Natural killer cell treated with Interleukin-12 subunit alpha and Interleukin-12 subunit beta and Interleukin-15 and Interleukin-18, amount 100 ng/mL, for 72 hours (primary cell): ENCODE measurements at regions not wholly inside any gene's neighbourhood (a gene's known extent, or its start where the extent isn't known, plus 50 kb on each side); places are given as distances from the start of the nearest gene placed in this dataset.

Source experiments
- ATAC-seq, 2 donors: fragments of 150-1000 bp; cut with Tn5 transposase in 1 of 2; sonication (Bioruptor Pico), chemical (Tn5 transposase) in 1 of 2; 2 replicates each; pipeline ENCODE4 v1.10.0; 2021
- DNase-seq: peaks from one replicate; pipeline ENCODE4 v3.0.0; 2022; ENCODE audit warnings: low spot score
- H3K27ac Mint-ChIP-seq, 2 donors: 1 replicate in 1 of 2; 2 replicates in 1 of 2; pipeline ENCODE4 v1.8.0; 2022; ENCODE audit warnings: mixed read lengths in 2 of 2, mild to moderate bottlenecking in 1 of 2, moderate library complexity in 1 of 2
- H3K27me3 Mint-ChIP-seq, 2 donors: 1 replicate in 1 of 2; 2 replicates in 1 of 2; pipeline ENCODE4 v1.8.0; 2022; ENCODE audit warnings: mixed read lengths in 2 of 2
- H3K36me3 Mint-ChIP-seq: one replicate; pipeline ENCODE4 v1.8.0; 2022; ENCODE audit warnings: mixed read lengths
- H3K4me1 Mint-ChIP-seq, 2 donors: 1 replicate in 1 of 2; 2 replicates in 1 of 2; pipeline ENCODE4 v1.8.0; 2022; ENCODE audit warnings: low read depth in 2 of 2, mixed read lengths in 2 of 2, mild to moderate bottlenecking in 1 of 2
- H3K4me3 Mint-ChIP-seq: one replicate; pipeline ENCODE4 v1.8.0; 2022; ENCODE audit warnings: mixed read lengths
- H3K9me3 Mint-ChIP-seq: 2 replicates; pipeline ENCODE4 v1.8.0; 2022; ENCODE audit warnings: mixed read lengths

DNA sequence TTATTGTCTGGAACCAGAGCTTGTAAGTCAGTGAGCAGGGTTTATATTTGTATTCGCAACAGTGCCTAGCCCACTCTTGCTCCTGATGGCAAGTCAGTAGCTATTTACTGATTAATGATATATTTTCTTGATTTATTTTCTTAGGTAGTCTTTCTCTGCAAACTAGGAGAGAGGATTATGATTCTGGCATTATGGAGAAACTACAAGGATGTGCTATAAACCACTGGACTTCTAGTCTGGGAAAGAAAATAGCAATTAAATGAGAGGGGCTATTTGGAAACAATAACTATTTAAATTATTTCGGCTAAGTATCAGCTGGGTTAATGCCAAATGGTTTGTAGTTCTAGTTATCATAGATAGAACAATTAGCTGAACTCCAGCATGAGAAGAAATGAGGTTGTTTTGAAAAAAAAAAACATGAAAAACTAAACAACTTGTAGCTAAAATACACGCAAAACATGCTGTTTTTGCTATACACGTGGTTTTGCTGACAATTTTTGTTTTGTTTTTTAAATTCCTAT, 304.9 kb upstream of the TCF21 start:
- Mint-ChIP-seq H3K27ac (no peak overlapping the region), H3K9me3 (no peaks in the 10 kb centered on the region), H3K27me3 (no peaks in the 10 kb centered on the region), H3K4me3 (no peak overlapping the region), H3K4me1 (no peaks in the 10 kb centered on the region), H3K36me3 (no peaks in the 10 kb centered on the region)
- no peak for ATAC-seq
- no peak for DNase-seq

DNA sequence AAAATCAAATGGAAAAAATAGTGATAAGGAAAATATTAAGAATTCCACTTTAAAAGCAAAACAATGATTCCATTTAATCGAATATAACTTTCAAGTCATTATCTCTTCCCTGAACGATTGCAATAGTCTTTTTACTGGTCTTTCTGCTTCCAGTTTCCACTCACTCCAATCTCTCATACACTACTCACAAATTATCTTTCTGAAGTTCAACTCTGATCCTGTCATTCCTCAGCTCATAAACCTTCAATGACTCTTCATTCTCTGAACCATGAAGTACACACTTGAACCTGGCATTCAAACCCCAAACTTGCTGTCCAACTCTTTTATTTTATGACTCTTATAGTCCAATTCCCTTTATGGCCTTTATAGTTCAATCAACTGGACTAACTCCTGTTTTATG, 304.1 kb upstream of the TCF21 start:
- Mint-ChIP-seq H3K4me1 (no peaks in the 10 kb centered on the region), H3K4me3 (no peak overlapping the region), H3K27ac (no peak overlapping the region), H3K9me3 (no peaks in the 10 kb centered on the region), H3K27me3 (no peaks in the 10 kb centered on the region), H3K36me3 (no peaks in the 10 kb centered on the region)
- DNase-seq (no peak), ATAC-seq (no peak)

DNA sequence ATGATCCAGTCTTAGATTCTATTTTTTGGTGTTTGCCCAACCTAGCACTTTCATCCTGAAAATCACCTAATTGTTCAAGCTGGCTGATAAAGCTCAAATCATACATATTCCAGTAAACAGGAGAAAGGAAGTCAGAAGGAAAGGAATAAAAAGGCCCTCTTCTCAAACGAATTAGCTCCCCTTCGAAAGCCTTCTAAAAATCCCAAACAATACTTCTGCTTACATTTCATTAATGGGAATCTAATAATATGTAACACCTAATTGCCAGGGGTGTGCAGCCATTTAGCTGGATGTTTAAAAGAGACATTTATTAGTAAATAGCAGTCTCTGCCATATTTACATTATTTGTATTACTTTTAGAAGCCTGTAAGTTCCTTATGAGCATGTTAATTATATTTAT, 302.9 kb upstream of the TCF21 start:
- Mint-ChIP-seq H3K9me3 (peaks cover 5% of the 10 kb centered on the region), H3K4me1 (no peaks in the 10 kb centered on the region), H3K36me3 (no peaks in the 10 kb centered on the region), H3K27me3 (peaks cover 0 to 5% of the 10 kb centered on the region in 2 donors), H3K27ac (no peak overlapping the region), H3K4me3 (no peak overlapping the region)
- DNase-seq (no peak), ATAC-seq (no peak)

DNA sequence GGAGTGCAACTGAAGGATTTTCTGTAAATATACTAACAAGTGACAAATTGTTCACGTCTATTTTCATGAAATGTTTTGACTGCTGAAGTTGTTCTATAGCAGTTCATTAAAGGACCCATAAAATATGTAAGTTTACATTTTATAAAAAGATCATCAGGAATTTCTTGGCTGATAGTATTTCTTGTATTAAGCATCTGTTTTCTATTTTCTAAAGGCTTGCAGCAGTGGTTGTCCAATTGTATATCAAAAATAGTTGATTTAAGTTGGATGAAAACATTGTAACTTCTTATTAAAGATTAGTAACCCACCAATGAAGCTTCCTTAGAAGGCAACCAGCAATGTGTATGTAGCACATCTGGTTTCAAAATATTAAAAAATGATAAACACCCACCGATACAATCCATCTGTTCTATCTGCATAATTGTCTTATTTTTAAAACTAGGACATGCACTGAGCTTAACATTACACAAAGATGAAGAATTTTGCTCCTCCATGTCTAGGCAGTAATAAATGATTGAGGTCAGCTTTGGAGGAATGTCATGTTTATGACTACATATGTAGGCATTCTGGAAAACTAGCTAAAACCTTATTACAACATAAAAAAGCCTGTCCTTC, 301.3 kb upstream of the TCF21 start:
- ATAC-seq, result no peak
- H3K9me3 Mint-ChIP-seq, result peaks cover 6% of the 10 kb centered on the region
- no peaks in the 10 kb centered on the region for H3K36me3 Mint-ChIP-seq

DNA sequence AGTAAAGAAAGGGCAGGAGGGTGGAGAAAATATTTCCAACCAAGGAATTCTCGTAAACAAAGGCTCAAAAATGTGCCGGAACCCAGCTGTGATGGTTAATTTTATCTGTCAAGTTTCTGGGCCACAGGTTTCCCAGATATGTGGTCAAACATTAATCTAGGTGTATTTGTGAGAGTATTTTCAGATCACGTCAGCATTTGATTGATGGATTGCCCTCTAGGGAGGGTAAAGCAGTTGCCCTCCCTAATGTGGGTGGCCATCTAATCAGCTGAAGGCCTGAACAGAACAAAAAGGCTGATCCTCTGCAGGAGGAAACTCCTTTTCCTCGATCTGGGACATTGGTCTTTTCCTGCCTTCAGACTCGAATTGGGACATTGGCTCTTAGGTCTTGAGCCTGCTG, 298.7 kb upstream of the TCF21 start:
- no peak for DNase-seq
- no peaks in the 10 kb centered on the region for H3K4me1 Mint-ChIP-seq
- peaks cover 6% of the 10 kb centered on the region for H3K9me3 Mint-ChIP-seq
- no peak overlapping the region for H3K27ac Mint-ChIP-seq
- no peaks in the 10 kb centered on the region for H3K36me3 Mint-ChIP-seq
- no peak for ATAC-seq
- no peak overlapping the region for H3K4me3 Mint-ChIP-seq
- peaks cover 0 to 8% of the 10 kb centered on the region in 2 donors for H3K27me3 Mint-ChIP-seq

More for the DNA sequence above, 301.3 kb upstream of the TCF21 start:
- Mint-ChIP-seq H3K4me1 (no peaks in the 10 kb centered on the region), H3K4me3 (no peak overlapping the region), H3K27ac (no peak overlapping the region), H3K27me3 (peaks cover 0 to 8% of the 10 kb centered on the region in 2 donors)
- DNase-seq, result no peak

DNA sequence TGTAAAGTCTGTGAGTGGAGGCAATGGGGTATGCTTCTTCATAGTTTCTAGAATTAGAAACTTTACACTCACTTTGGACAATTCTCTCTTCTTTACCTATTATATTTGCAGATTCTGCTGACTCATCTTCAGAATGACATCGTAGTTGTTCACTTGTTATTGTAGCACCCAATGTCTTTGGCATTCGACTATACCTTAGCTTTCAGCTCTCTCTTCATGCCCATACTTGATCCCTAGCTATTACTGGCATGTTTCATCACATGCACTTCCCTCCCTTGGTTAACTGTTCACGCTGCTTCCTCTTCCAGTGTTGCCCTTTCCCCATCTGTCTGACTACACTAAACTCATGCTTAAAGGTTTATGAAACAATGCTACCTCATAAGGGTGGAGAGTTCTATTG, 298.1 kb upstream of the TCF21 start:
- Mint-ChIP-seq H3K36me3 (no peaks in the 10 kb centered on the region), H3K4me1 (no peaks in the 10 kb centered on the region), H3K27ac (no peak overlapping the region)

GRCh38 chr6:133591275-133591674, 297.6 kb upstream of the TCF21 start:
- DNase-seq (no peak), ATAC-seq (no peak)
- Mint-ChIP-seq H3K9me3 (peaks cover 6% of the 10 kb centered on the region), H3K4me1 (no peaks in the 10 kb centered on the region), H3K4me3 (no peak overlapping the region), H3K27me3 (peaks cover 0 to 8% of the 10 kb centered on the region in 2 donors), H3K36me3 (no peaks in the 10 kb centered on the region), H3K27ac (no peak overlapping the region)

More for the DNA sequence above, 298.1 kb upstream of the TCF21 start:
- peaks cover 6% of the 10 kb centered on the region for H3K9me3 Mint-ChIP-seq
- no peak for DNase-seq
- H3K4me3 Mint-ChIP-seq, result no peak overlapping the region
- H3K27me3 Mint-ChIP-seq, result peaks cover 0 to 8% of the 10 kb centered on the region in 2 donors
- no peak for ATAC-seq

DNA sequence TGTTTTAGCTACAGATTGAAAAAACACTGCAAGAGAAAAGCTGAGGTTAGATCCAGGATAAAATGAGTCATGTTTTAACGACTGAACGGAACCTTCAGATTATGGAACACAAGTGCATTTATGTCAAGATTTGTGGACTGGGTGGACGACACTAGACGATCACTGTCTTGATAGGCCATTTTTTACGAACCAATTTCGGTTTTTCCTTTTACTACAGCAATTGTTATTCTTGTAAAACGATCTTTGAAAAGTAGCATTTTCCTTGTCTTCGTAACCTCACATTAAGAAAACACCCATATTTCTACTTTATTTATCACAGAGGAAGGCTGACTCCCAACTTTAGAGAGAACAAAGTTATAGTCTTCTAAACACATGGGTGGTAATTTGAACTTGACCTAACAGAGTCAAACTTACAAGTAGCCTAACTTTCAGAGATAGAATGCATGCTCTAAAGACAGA, 294.2 kb upstream of the TCF21 start:
- H3K27me3 Mint-ChIP-seq, result peaks cover 0 to 8% of the 10 kb centered on the region in 2 donors
- ATAC-seq, result no peak
- peaks cover 6% of the 10 kb centered on the region for H3K9me3 Mint-ChIP-seq
- no peak overlapping the region for H3K4me3 Mint-ChIP-seq
- no peak overlapping the region for H3K27ac Mint-ChIP-seq
- H3K36me3 Mint-ChIP-seq, result no peaks in the 10 kb centered on the region
- H3K4me1 Mint-ChIP-seq, result no peaks in the 10 kb centered on the region
- DNase-seq, result no peak

DNA sequence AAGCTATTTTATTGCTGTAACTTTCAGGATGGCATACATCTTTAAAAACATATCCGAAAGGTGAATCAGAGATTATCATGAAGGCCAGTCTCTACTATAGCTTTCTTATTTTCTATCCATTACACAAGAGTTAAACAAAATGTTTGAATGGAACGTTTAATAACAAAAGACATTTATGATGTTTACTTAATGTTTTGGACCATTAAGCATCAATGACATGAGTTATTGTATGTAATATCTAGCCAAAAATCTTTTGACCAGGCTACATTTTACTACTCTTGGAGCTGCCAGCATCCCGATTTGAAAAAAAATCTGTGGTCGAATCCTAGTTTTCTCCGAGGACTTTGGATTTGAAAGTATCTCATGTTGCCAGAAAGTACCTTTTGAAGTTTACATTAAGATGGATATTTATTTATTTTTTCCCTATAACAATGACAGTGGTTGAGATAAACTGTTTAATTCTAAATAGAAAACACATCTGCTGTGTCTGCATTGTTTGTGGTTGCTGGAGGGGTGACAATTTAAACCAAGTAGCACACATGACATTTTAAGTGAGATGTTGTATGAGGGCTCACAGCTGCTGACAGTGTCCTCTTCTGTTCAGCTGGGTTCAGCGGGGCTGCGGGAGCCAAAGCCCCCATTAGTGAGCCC, 293.7 kb upstream of the TCF21 start:
- ATAC-seq (no peak), DNase-seq (no peak)
- H3K4me1 Mint-ChIP-seq, result no peaks in the 10 kb centered on the region
- H3K27ac Mint-ChIP-seq, result no peak overlapping the region
- peaks cover 6% of the 10 kb centered on the region for H3K9me3 Mint-ChIP-seq
- H3K27me3 Mint-ChIP-seq, result peaks cover 0 to 8% of the 10 kb centered on the region in 2 donors
- H3K4me3 Mint-ChIP-seq, result no peak overlapping the region
- H3K36me3 Mint-ChIP-seq, result no peaks in the 10 kb centered on the region

DNA sequence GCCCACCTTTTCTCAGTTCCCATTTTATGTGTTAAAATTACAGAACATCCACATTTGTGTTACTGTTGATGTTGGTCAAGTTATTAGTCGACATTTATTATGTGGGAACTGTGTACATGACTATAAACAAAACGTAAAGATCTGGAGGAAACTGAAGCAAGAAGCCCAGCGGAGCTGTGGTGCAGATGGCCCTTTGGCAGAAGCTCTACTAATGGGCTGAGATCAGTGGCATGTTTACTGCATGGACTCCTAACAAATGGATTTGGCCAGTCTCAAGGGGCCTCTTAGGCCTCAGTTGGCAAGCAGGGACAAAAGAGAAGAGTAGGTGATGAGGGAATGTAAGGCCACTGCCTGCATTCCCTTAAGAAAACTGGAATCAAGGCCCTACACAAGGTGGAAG, 282.1 kb upstream of the TCF21 start:
- ATAC-seq (no peak), DNase-seq (no peak)
- Mint-ChIP-seq H3K27ac (no peak overlapping the region), H3K4me1 (no peaks in the 10 kb centered on the region), H3K9me3 (no peaks in the 10 kb centered on the region), H3K4me3 (no peak overlapping the region), H3K36me3 (no peaks in the 10 kb centered on the region), H3K27me3 (no peaks in the 10 kb centered on the region)

GRCh38 chr6:133608620-133609019, 280.3 kb upstream of the TCF21 start:
- Mint-ChIP-seq H3K36me3 (no peaks in the 10 kb centered on the region), H3K4me3 (no peak overlapping the region), H3K9me3 (no peaks in the 10 kb centered on the region), H3K27me3 (no peaks in the 10 kb centered on the region), H3K4me1 (no peaks in the 10 kb centered on the region), H3K27ac (no peak overlapping the region)
- no peak for DNase-seq
- ATAC-seq, result no peak

DNA sequence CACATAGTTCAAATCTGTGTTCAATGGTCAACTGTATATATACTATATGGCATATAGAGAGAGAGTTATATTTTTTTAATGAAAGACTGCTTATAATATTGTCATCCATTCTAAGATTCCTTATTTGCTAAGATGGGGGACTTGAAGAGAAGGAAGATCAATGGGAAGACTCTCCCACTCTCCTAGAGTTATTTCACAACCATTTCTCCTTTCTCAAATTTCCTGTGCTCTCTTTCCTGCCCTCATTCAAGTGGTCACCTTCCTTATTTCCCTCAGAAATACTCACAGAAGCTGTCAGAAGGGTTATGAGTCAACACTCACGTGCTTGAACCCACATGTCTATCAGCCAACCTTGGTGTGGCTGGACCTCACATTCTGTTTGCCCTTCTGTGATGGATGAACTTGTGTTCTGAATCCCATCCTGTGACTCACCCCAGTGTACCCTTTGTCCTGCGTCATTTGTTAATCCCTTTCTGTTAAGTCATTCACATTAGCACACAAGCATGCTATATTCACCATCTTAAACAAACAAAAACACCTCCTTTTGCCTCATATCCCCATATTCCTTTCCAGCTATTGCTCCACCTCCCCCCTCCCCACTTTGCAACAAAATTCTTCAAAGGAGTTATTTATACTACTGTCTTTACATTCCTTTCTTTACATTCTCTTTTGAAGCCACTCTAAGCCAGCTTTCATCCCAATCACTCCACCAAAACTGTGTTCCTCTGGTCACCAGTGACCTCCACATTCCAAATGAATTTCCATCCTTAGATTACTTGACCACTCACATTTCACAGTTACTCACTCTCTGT, 279.3 kb upstream of the TCF21 start:
- ATAC-seq (no peak), DNase-seq (no peak)
- no peak overlapping the region for H3K4me3 Mint-ChIP-seq
- no peaks in the 10 kb centered on the region for H3K36me3 Mint-ChIP-seq
- no peaks in the 10 kb centered on the region for H3K4me1 Mint-ChIP-seq
- H3K27me3 Mint-ChIP-seq, result no peaks in the 10 kb centered on the region
- no peaks in the 10 kb centered on the region for H3K9me3 Mint-ChIP-seq
- H3K27ac Mint-ChIP-seq, result no peak overlapping the region

DNA sequence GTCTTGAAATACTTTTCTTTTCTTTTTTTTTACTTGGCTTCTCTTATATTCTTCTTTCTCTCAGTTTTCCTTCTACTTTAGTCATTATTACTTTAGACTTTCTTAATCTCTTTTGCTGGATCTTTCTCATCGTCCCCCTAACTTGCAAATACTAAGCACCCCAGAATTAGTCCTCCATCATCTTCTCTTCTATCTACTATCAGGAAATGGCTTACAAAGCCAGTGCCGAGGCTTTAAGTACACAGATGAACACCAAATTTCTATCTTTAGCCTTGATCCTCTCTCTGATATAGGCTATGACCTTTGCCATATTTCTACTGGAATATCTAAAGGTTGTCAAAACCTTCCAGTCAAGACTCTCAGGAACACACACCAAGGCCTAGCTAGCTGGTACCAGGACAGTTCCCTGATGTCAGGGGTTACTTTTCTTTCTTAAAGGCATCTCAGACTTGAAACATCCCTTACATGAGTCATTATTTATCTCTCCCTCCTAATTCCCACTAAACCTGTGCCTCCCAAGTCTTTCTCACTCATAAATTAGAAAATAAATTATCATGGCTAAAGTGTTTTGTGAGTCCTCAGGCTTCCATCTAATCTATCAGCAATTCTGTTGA, 278.6 kb upstream of the TCF21 start:
- H3K9me3 Mint-ChIP-seq, result no peaks in the 10 kb centered on the region
- no peaks in the 10 kb centered on the region for H3K27me3 Mint-ChIP-seq
- ATAC-seq (no peak), DNase-seq (no peak)
- H3K36me3 Mint-ChIP-seq, result no peaks in the 10 kb centered on the region
- no peak overlapping the region for H3K4me3 Mint-ChIP-seq
- H3K4me1 Mint-ChIP-seq, result no peaks in the 10 kb centered on the region
- no peak overlapping the region for H3K27ac Mint-ChIP-seq

GRCh38 chr6:133610971-133611370, 277.9 kb upstream of the TCF21 start:
- no peak for ATAC-seq
- Mint-ChIP-seq H3K4me1 (no peaks in the 10 kb centered on the region), H3K9me3 (peaks cover 4% of the 10 kb centered on the region), H3K4me3 (no peak overlapping the region), H3K27me3 (no peaks in the 10 kb centered on the region), H3K36me3 (no peaks in the 10 kb centered on the region), H3K27ac (no peak overlapping the region)
- no peak for DNase-seq
